K562 (cell line): ENCODE measurements at regions not wholly inside any gene's neighbourhood (a gene's known extent, or its start where the extent isn't known, plus 50 kb on each side); places are given as distances from the start of the nearest gene placed in this dataset.

Experiments
- CTCF ChIP-seq, 3 experiments: IDR thresholded peaks in 2 of 3; conservative IDR thresholded peaks in 1 of 3; 2 replicates each; pipeline ENCODE4 v1.5.1; 2011 to 2012; ENCODE audit warnings: low read length in 3 of 3, mild to moderate bottlenecking in 3 of 3, control low read depth in 2 of 3, improper control_type of control experiment in 1 of 3, inconsistent platforms in 1 of 3, low read depth in 1 of 3, mixed read lengths in 1 of 3, moderate library complexity in 1 of 3; ENCODE audit not compliant: insufficient read depth in 2 of 3
- HEY1 ChIP-seq: fragments of 250-450 bp; sonication (Bioruptor Pico); IDR thresholded peaks from 2 replicates; pipeline ENCODE4 v1.5.0; 2020; ENCODE audit warnings: mild to moderate bottlenecking, moderate library complexity, borderline replicate concordance
- MAX ChIP-seq: sonication (generic); formaldehyde crosslinking; IDR thresholded peaks from 2 replicates; pipeline ENCODE4 v1.9.0; 2022; ENCODE audit warnings: mild to moderate bottlenecking, missing genetic modification reagents
- NFE2 ChIP-seq: IDR thresholded peaks from 2 replicates; pipeline ENCODE4 v1.6.1; 2014; ENCODE audit warnings: antibody characterized with exemption, low read depth
- PHF8 ChIP-seq: fragments of 200-600 bp; sonication (generic); IDR thresholded peaks from 2 replicates; pipeline ENCODE4 v1.6.1; 2012; ENCODE audit warnings: mixed run types, mild to moderate bottlenecking, inconsistent platforms, low read length, moderate library complexity, borderline replicate concordance
- TARDBP ChIP-seq: fragments of 450-650 bp; IDR thresholded peaks from 2 replicates; pipeline ENCODE4 v1.6.1; 2016
- TCF3 ChIP-seq: sonication (generic); formaldehyde crosslinking; IDR thresholded peaks from 2 replicates; pipeline ENCODE4 v1.4.0; 2020; ENCODE audit warnings: mild to moderate bottlenecking, missing genetic modification reagents
- ZNF174 ChIP-seq: fragments of 250-450 bp; sonication (Bioruptor Pico); IDR thresholded peaks from 2 replicates; pipeline ENCODE4 v1.4.0; 2020; ENCODE audit warnings: mild to moderate bottlenecking

GRCh38 chr20:61083431-61083830 lies 168.6 kb upstream of the CDH4 start:
- no peak for TF ChIP-seq HEY1 (CRISPR knock-in tag)
- no peak for TF ChIP-seq CTCF (IDR thresholded peaks at IDR 0.05 in 2 of 3, conservative IDR thresholded peaks at IDR 0.05 in 1 of 3; ENCODE audit: insufficient read depth in 2 of 3, low read depth in 1 of 3, low read length in 3 of 3)
- no peak for TF ChIP-seq TCF3 (CRISPR knock-in tag)
- no peak for TF ChIP-seq MAX (CRISPR knock-in tag)
- TF ChIP-seq PHF8, result no peak
- TF ChIP-seq NFE2, result no peak
- no peak for TF ChIP-seq TARDBP
- TF ChIP-seq ZNF174, result no peak
